HG02885 (cell line): ENCODE measurements at regions not wholly inside any gene's neighbourhood (a gene's known extent, or its start where the extent isn't known, plus 50 kb on each side); places are given as distances from the start of the nearest gene placed in this dataset.

Experiments used
- ATAC-seq: cut with Tn5 transposase; IDR thresholded peaks from one replicate; pipeline ENCODE4 v1.9.1; 2021; ENCODE audit warnings: mild to moderate bottlenecking; ENCODE audit not compliant: unreplicated experiment, poor library complexity

- ATAC-seq, result no peak
These were observed 116.3 kb downstream of the ANKRD60 start for GRCh38 chr20:58112017-58112781.

DNA sequence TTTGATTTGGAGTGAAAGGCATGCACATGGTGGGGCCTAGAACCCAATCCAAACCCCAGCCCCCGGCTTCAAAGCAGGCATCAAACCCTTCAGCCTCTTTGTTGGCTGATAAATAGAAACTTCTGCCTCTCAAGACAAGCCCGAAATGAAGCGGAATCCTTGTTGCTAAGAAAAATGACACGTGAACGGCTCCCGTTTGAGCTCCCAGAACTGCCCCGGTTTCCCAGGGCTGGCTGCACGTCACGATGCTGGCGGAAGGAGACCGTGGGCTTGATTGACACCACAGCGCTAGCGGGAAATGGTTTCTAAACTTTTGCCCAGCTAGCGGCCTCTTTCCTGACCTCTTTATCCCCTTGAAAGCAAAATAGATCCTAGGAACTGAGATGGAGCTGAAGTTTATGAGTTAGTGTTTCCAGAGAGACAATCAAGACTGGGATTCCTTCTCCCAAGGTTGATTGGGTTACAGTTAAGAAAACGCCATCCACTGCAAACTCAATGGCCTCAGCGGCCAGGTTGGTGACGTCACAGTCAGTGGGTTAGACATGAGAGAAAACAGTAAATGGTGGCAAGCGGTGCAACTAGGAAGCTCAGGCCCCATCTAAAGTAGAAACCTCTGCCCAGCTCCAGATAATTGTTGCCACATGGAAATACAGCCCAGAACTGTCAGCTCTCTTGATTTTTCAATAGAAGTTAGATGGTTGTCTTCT, 117.0 kb downstream of the ANKRD60 start:
- ATAC-seq, result no peak

GRCh38 chr20:58109918-58110635, 118.4 kb downstream of the ANKRD60 start:
- no peak for ATAC-seq

- no peak for ATAC-seq
These were observed 119.2 kb downstream of the ANKRD60 start for GRCh38 chr20:58109126-58109880.

- no peak for ATAC-seq
These were observed 120.9 kb downstream of the ANKRD60 start for GRCh38 chr20:58107533-58107932.

DNA sequence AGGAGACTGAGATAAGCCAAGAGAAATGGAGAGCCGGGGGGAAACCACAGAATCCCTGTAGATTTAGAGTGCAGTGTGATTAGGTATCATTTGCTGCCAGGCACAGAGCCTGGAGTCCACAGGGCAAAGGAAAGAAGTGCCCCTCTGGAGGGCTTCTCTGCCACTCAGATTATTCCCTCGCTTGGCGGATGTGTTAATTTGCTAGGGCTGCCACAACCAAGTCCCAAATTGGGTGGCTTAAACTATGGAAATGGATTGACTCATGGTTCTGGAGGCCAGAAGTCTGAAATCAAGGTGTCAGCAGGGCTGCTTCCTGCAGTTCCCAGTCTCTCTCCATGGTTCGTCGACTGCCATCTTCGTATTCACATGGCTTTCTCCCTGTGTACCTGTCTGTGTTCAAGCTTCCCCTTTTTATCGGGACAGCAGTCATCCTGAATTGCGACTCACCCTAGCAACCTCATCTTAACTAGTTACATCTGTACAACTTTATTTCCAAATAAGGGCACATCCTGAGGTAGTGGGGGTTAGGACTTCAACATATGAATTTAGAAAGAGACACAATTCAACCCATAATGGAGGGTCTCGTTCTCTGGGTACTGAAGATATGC, 122.2 kb downstream of the ANKRD60 start:
- no peak for ATAC-seq

DNA sequence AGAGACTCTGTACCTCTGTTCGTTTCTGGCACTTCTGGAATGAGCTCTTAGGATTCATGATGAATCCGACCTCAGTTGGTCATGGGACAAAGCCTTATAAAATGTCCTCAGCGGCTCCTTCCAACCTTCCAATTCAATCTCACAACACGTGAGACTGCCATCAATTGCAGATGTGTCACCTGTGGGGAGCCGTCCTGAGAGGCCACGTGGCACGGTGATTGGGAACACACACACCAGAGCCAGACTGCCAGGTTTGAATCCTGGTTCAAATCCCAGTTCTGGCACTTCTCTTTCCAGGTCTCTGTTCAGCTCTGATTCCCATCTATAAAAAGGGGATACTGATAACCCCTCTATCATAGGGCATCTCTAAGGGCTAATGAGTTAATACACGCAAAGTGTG, 124.5 kb downstream of the ANKRD60 start:
- no peak for ATAC-seq

- no peak for ATAC-seq
These were observed 124.9 kb downstream of the ANKRD60 start for GRCh38 chr20:58103517-58103904.

DNA sequence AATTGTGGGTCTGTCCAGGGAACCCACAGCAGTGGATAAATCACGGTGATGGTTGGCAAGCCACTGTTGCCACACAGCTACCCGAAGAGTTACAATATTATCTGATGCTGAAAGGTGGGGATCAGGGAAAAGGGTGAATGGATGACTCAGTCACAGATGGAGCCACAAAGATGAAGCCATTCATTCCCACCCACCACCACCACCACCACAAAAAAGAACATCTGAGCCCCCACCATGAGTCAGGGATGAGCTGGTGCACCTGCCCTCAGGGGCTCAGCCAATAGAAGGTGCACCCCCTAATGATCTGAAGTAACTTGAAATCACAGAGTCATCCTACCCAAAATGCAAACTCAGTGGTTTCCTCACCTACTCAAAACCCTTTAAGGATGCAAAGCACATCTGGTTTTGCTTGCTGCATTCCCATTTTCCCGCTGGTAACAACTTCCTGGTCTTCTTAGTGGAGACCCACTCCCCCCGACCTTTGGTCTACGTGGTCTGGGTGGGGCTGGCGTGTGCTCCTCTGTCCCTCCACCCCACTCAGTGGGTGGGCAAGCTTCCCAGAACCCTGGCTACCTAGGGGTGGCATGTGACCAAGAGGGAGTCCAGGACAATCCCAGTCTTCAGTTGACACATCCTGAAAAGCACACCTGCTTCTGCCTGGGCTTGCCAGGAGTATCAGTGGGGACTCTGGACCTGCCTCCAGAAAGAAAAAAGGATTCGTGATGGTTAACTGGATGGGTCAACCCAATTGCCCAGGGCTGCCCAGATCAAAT, 125.5 kb downstream of the ANKRD60 start:
- no peak for ATAC-seq

GRCh38 chr20:58102261-58102660, 126.2 kb downstream of the ANKRD60 start:
- ATAC-seq, result no peak

DNA sequence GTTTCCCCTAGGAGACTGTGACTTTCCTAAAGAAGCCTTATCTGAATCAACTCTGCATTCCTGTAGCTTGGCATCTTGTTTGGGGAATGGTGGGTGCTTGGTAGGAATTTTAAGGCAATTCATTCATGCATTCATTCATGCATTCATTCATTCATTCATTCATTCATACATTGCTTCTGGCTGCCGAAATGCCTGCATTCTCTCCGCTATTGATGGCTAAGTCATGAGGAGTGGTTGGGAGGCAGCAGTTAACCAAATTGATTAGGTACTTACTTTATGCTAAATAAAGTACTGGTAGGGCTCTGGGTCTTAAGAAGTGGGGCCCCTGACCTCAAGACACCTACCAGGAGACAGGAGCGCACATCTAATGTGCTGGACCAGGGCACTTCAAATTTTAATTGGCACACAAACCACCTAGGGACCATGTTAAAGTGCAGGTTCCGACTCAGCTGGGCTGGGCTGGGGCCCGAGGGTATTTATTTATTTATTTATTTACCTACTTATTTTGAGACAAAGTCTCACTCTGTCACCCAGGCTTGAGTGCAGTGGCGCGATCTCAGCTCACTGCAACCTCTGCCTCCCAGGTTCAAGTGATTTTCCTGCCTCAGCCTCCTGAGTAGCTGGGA, 127.6 kb downstream of the ANKRD60 start:
- ATAC-seq, result no peak

GRCh38 chr20:58099956-58100730, 128.3 kb downstream of the ANKRD60 start:
- no peak for ATAC-seq

DNA sequence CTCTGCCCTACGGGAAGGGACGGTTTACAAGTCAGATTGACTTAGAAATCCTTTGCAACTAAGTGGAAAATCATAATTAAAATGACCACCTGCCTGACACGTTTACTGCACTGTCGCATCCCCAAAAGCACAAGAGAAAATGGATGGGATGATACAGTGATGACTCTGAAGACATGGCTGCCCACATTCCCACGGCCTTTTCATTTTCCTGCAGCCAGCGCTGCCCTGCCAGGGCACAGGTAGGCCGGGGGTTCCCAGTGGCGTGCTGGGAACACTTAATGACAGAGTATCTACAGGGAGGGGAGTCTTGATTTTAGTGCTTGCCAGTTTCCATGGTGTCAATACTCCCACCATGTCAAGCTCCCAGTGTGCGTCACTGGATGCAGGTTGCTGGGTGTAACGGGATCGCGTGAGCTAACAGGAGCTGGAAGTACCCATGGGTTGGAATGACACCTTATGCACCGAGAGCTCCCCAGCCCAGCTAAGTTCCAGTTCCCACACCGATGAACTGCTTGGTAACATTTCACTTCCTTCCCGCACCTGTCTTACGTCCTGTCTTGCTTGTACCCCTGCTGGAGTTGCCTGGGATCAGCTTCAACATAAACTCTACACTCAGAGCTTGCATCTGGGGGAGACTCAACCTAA, 129.0 kb downstream of the ANKRD60 start:
- ATAC-seq, result no peak

DNA sequence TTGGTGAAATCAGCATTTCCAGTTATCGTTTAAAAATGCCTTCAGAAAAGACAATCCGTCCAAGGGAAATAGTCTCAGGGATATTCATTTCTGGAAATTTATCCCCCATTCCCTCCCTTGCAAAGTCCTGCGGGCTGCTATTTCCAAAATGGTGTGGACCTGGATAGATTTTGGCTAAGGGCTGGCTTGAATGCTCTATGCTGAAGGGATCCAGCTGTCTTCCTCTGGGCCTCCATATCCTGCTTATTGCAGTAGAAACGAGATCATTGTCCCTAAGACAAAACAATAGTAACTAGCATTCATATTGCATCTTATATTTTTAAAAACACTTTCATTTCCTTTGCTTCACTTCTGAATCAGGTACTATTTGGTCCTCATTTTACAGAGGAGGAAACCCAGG, 129.9 kb downstream of the ANKRD60 start:
- ATAC-seq, result no peak

GRCh38 chr20:58097943-58098342, 130.5 kb downstream of the ANKRD60 start:
- ATAC-seq, result no peak

- no peak for ATAC-seq
These were observed 131.0 kb downstream of the ANKRD60 start for GRCh38 chr20:58097429-58097828.

DNA sequence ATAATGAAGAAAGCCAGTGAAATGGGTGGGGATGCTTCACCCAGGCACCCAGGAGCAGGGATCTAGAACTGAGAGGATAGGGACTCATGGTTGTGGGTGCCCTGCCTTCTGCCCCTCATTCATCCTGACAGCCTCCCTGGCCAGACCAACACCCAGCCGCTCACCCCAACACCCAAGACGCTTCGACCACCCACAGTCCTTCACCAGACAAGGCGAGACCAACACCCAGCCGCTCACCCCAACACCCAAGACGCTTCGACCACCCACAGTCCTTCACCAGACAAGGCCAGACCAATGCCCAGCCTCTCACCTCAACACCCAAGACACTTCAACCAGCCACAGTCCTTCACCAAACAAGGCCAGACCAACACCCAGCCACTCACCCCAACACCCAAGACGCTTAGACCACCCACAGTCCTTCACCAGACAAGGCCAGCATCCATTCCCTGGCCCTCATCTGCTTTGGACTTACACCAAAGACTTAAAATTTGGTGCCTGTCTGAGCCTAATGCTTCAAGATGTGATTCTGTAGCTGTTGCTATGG, 131.5 kb downstream of the ANKRD60 start:
- no peak for ATAC-seq
